BLaER1 treated with 17β-estradiol and CSF1 and Interleukin-3, amounts not matched to agents 10 nM and 100 nM (cell line): ENCODE measurements at regions not wholly inside any gene's neighbourhood (a gene's known extent, or its start where the extent isn't known, plus 50 kb on each side); places are given as distances from the start of the nearest gene placed in this dataset.
"Not testable (repeated sequence)": the region's sequence is repeated elsewhere in the genome, so short reads cannot be mapped to it uniquely, and the experiment has no call there.

Source experiments
- H3K27ac ChIP-seq, 11 experiments: shearing (Covaris generic); formaldehyde crosslinking; 2 replicates each; pipeline ENCODE4 v1.8.1; 2022
- H3K27me3 ChIP-seq, 11 experiments: shearing (Covaris generic); formaldehyde crosslinking; 2 replicates each; pipeline ENCODE4 v1.8.1; 2022
- H3K36me3 ChIP-seq, 11 experiments: shearing (Covaris generic); formaldehyde crosslinking; 2 replicates each; pipeline ENCODE4 v1.8.1; 2022
- H3K4me1 ChIP-seq, 10 experiments: shearing (Covaris generic); formaldehyde crosslinking; 2 replicates each; pipeline ENCODE4 v1.8.1; 2022
- H3K4me2 ChIP-seq, 11 experiments: shearing (Covaris generic); formaldehyde crosslinking; 2 replicates each; pipeline ENCODE4 v1.8.1; 2022
- H3K4me3 ChIP-seq, 10 experiments: shearing (Covaris generic); formaldehyde crosslinking; 2 replicates each; pipeline ENCODE4 v1.8.1; 2022
- H3K9ac ChIP-seq, 11 experiments: shearing (Covaris generic); formaldehyde crosslinking; 2 replicates each; pipeline ENCODE4 v1.8.1; 2022
- H3K9me3 ChIP-seq, 11 experiments: shearing (Covaris generic); formaldehyde crosslinking; replicated peaks in 1 of 11; 2 replicates each; pipeline ENCODE4 v1.8.1; 2022
- H4K20me1 ChIP-seq, 11 experiments: shearing (Covaris generic); formaldehyde crosslinking; 2 replicates each; pipeline ENCODE4 v1.8.1; 2022
- Cebpa-rat ChIP-seq, 11 experiments: shearing (Covaris generic); IDR thresholded peaks; 2 replicates each; pipeline ENCODE4 v1.8.1; 2022

GRCh38 chr6:10098756-10099528 lies 315.9 kb downstream of the TFAP2A start:
- Histone ChIP-seq H3K9me3 (peaks cover 8 to 24% (median 15%) of the 10 kb centered on the region in 11 experiments), H3K9ac (no peak overlapping the region), H3K27ac (no peak overlapping the region), H4K20me1 (no peaks in the 10 kb centered on the region), H3K4me2 (no peak overlapping the region), H3K4me3 (no peak overlapping the region), H3K4me1 (peaks cover 0 to 34% (median 0%) of the 10 kb centered on the region in 10 experiments; a peak in 6 of 20 replicates), H3K27me3 (no peaks in the 10 kb centered on the region), H3K36me3 (no peaks in the 10 kb centered on the region)
- TF ChIP-seq Cebpa-rat (IDR thresholded peaks at IDR 0.05): no peak

GRCh38 chr6:10093282-10093681 lies 321.6 kb downstream of the TFAP2A start:
- no peak for TF ChIP-seq Cebpa-rat (IDR thresholded peaks at IDR 0.05)
- no peaks in the 10 kb centered on the region for H4K20me1 ChIP-seq
- H3K27me3 ChIP-seq: no peaks in the 10 kb centered on the region
- no peak overlapping the region for H3K27ac ChIP-seq
- no peak overlapping the region for H3K9ac ChIP-seq
- H3K4me2 ChIP-seq: peak overlapping the region in 2 of 11 experiments; percentile 43 to 46; a peak in 4 of 22 replicates
- peaks cover 30 to 58% (median 40%) of the 10 kb centered on the region in 11 experiments for H3K9me3 ChIP-seq
- H3K4me1 ChIP-seq: peaks cover 0 to 45% (median 2%) of the 10 kb centered on the region in 10 experiments; a peak in 14 of 20 replicates
- H3K36me3 ChIP-seq: 0 out of 22 replicates have a peak, but pooled peaks cover 0 to 5% (median 0%) of the 10 kb centered on the region in 11 experiments
- H3K4me3 ChIP-seq: peak overlapping the region in 1 of 10 experiments; percentile 17; a peak in 1 of 20 replicates

GRCh38 chr6:10084111-10084986 lies 330.5 kb downstream of the TFAP2A start:
- Histone ChIP-seq H3K9me3 (peaks cover 0 to 22% (median 0%) of the 10 kb centered on the region in 11 experiments; a peak in 6 of 22 replicates), H3K27ac (peak overlapping the region in 9 of 11 experiments; percentile 37 to 90 (median 85); a peak in 18 of 22 replicates)
- TF ChIP-seq Cebpa-rat (IDR thresholded peaks at IDR 0.05): no peak

DNA sequence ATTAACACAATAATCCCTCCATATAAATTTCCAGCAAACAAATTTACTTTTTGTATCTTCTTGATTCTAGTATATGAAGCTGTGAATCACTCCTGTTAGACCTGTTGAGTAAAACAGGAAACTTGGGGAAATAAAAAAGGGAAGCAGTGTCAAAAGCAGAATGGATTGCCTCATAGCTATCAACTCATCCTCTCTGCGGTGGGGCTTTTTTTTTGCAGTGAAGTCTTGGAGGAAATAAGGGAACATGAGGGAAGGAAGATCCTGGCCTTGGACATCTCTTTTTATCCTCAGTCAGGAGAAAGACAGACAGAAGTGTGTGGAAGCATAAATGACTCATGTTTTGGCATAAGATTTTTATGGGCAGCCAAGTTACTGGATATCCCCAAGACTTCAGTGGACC lies 332.5 kb downstream of the TFAP2A start:
- H3K9ac ChIP-seq: peak overlapping the region in 7 of 11 experiments; percentile 41 to 66 (median 58); a peak in 10 of 22 replicates
- peak in 9 of 11 experiments; percentile 26 to 93 (median 89); a peak in 16 of 22 replicates for TF ChIP-seq Cebpa-rat (IDR thresholded peaks at IDR 0.05)
- H3K4me3 ChIP-seq: no peak overlapping the region
- H3K36me3 ChIP-seq: no peaks in the 10 kb centered on the region
- H3K9me3 ChIP-seq: peaks cover 0 to 22% (median 0%) of the 10 kb centered on the region in 11 experiments; a peak in 6 of 22 replicates
- H3K27ac ChIP-seq: peak overlapping the region in 10 of 11 experiments; percentile 20 to 90 (median 84); a peak in 19 of 22 replicates
- peak overlapping the region in 8 of 11 experiments; percentile 50 to 87 (median 60); a peak in 17 of 22 replicates for H3K4me2 ChIP-seq
- peaks cover 0 to 91% (median 58%) of the 10 kb centered on the region in 10 experiments; a peak in 15 of 20 replicates for H3K4me1 ChIP-seq
- H4K20me1 ChIP-seq: no peaks in the 10 kb centered on the region
- no peaks in the 10 kb centered on the region for H3K27me3 ChIP-seq

More at GRCh38 chr6:10084111-10084986, 330.5 kb downstream of the TFAP2A start:
- Histone ChIP-seq H3K4me3 (peak overlapping the region in 2 of 10 experiments; percentile 5 to 10; a peak in 2 of 20 replicates), H4K20me1 (no peaks in the 10 kb centered on the region), H3K36me3 (no peaks in the 10 kb centered on the region), H3K4me1 (peaks cover 0 to 98% (median 69%) of the 10 kb centered on the region in 10 experiments; a peak in 16 of 20 replicates), H3K9ac (peak overlapping the region in 1 of 11 experiments; percentile 61; a peak in 3 of 22 replicates), H3K4me2 (peak overlapping the region in 8 of 11 experiments; percentile 22 to 87 (median 58); a peak in 14 of 22 replicates), H3K27me3 (no peaks in the 10 kb centered on the region)

GRCh38 chr6:10081957-10082356 lies 332.9 kb downstream of the TFAP2A start:
- H3K4me3 ChIP-seq: no peak overlapping the region
- peak overlapping the region in 8 of 11 experiments; percentile 47 to 79 (median 62); a peak in 15 of 22 replicates for H3K4me2 ChIP-seq
- peaks cover 0 to 86% (median 54%) of the 10 kb centered on the region in 10 experiments; a peak in 14 of 20 replicates for H3K4me1 ChIP-seq
- no peaks in the 10 kb centered on the region for H3K27me3 ChIP-seq
- TF ChIP-seq Cebpa-rat (IDR thresholded peaks at IDR 0.05): no peak
- no peaks in the 10 kb centered on the region for H4K20me1 ChIP-seq
- peak overlapping the region in 6 of 11 experiments; percentile 15 to 66 (median 61); a peak in 9 of 22 replicates for H3K9ac ChIP-seq
- H3K9me3 ChIP-seq: peaks cover 0 to 22% (median 0%) of the 10 kb centered on the region in 11 experiments; a peak in 6 of 22 replicates
- peak overlapping the region in 9 of 11 experiments; percentile 53 to 90 (median 85); a peak in 18 of 22 replicates for H3K27ac ChIP-seq
- no peaks in the 10 kb centered on the region for H3K36me3 ChIP-seq

- Histone ChIP-seq H3K4me1 (peaks cover 0 to 78% (median 49%) of the 10 kb centered on the region in 10 experiments; a peak in 14 of 20 replicates), H3K4me2 (peak overlapping the region in 6 of 11 experiments; percentile 47 to 79 (median 67); a peak in 14 of 22 replicates), H3K27ac (peak overlapping the region in 9 of 11 experiments; percentile 53 to 90 (median 85); a peak in 18 of 22 replicates), H3K9ac (peak overlapping the region in 5 of 11 experiments; percentile 30 to 66 (median 64); a peak in 6 of 22 replicates), H3K36me3 (no peaks in the 10 kb centered on the region), H3K9me3 (peaks cover 0 to 22% (median 0%) of the 10 kb centered on the region in 11 experiments; a peak in 6 of 22 replicates), H3K4me3 (no peak overlapping the region), H4K20me1 (no peaks in the 10 kb centered on the region), H3K27me3 (no peaks in the 10 kb centered on the region)
- TF ChIP-seq Cebpa-rat (IDR thresholded peaks at IDR 0.05): no peak
Observed at GRCh38 chr6:10081075-10081474, 333.8 kb downstream of the TFAP2A start.

GRCh38 chr6:10080561-10080960 lies 334.3 kb downstream of the TFAP2A start:
- Histone ChIP-seq H3K9me3 (peaks cover 0 to 22% (median 0%) of the 10 kb centered on the region in 11 experiments; a peak in 6 of 22 replicates), H3K36me3 (no peaks in the 10 kb centered on the region), H4K20me1 (no peaks in the 10 kb centered on the region), H3K27me3 (no peaks in the 10 kb centered on the region), H3K4me2 (peak overlapping the region in 6 of 11 experiments; percentile 47 to 79 (median 67); a peak in 14 of 22 replicates), H3K4me3 (no peak overlapping the region), H3K27ac (peak overlapping the region in 8 of 11 experiments; percentile 53 to 90 (median 86); a peak in 16 of 22 replicates), H3K4me1 (peaks cover 0 to 73% (median 49%) of the 10 kb centered on the region in 10 experiments; a peak in 14 of 20 replicates), H3K9ac (peak overlapping the region in 3 of 11 experiments; percentile 58 to 65 (median 64); a peak in 3 of 22 replicates)
- peak in 7 of 11 experiments; percentile 11 to 54 (median 29); a peak in 5 of 22 replicates for TF ChIP-seq Cebpa-rat (IDR thresholded peaks at IDR 0.05)

DNA sequence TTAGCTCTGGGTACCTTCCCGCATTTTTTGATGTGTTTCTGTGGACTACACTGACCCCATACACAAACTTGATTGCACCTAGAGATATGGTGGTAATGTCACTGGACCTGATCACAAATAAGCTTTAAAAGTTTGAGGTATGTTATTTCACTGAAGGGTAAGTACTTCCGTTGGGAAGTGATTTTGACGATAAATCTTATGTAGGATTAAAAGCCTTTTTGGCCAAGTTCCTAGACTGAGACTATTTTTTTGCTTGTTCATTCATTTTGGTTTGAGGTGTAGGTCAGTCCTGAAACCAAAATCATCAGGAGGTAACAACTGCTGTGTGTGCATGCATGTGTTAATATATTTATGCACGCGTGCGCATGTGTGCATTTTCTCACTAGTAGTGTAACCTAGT lies 336.3 kb downstream of the TFAP2A start:
- no peak for TF ChIP-seq Cebpa-rat (IDR thresholded peaks at IDR 0.05)
- H3K27ac ChIP-seq: no peak overlapping the region

DNA sequence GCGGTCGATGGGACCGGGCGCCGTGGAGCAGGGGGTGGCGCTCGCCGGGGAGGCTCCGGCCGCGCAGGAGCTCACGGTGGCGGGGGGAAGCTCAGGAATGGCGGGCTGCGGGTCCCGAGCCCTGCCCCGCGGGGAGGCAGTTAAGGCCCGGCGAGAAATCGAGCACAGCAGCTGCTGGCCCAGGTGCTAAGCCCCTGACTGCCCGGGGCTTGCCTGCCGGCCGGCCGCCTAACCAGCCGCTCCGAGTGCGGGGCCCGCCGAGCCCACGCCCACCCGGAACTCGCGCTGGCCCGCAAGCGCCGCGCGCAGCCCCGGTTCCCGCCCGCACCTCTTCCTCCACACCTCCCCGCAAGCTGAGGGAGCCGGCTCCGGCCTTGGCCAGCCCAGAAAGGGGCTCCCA lies 340.1 kb downstream of the TFAP2A start:
- Histone ChIP-seq H3K9me3 (peaks cover 6 to 19% (median 9%) of the 10 kb centered on the region in 11 experiments; a peak in 19 of 22 replicates), H3K4me1 (peaks cover 0 to 17% (median 0%) of the 10 kb centered on the region in 10 experiments; a peak in 7 of 20 replicates)
- not testable (repeated sequence) for H3K4me3 ChIP-seq, H3K9ac ChIP-seq, H3K27me3 ChIP-seq, H3K36me3 ChIP-seq, H3K27ac ChIP-seq, H4K20me1 ChIP-seq, H3K4me2 ChIP-seq

More for the DNA sequence above, 336.3 kb downstream of the TFAP2A start:
- Histone ChIP-seq H3K4me2 (peak overlapping the region in 1 of 11 experiments; percentile 17; a peak in 2 of 22 replicates), H3K9me3 (peaks cover 6 to 34% (median 9%) of the 10 kb centered on the region in 11 experiments; a peak in 19 of 22 replicates), H3K27me3 (no peaks in the 10 kb centered on the region), H3K9ac (no peak overlapping the region), H3K4me1 (peaks cover 0 to 53% (median 32%) of the 10 kb centered on the region in 10 experiments; a peak in 14 of 20 replicates), H3K4me3 (no peak overlapping the region), H3K36me3 (no peaks in the 10 kb centered on the region), H4K20me1 (no peaks in the 10 kb centered on the region)
